Lower leg skin (tissue), 3 donors: ENCODE measurements at regions not wholly inside any gene's neighbourhood (a gene's known extent, or its start where the extent isn't known, plus 50 kb on each side); places are given as distances from the start of the nearest gene placed in this dataset.

Experiments
- CTCF ChIP-seq, 3 donors: fragments of 450-650 bp; IDR thresholded peaks; one replicate each; pipeline ENCODE4 v1.5.1; 2016; ENCODE audit warnings: antibody characterized with exemption in 3 of 3, mild to moderate bottlenecking in 3 of 3, moderate library complexity in 2 of 3
- POLR2A ChIP-seq, 2 donors: fragments of 450-650 bp; IDR thresholded peaks; one replicate each; pipeline ENCODE4 v1.6.1; 2016 to 2017; ENCODE audit warnings: antibody characterized with exemption in 2 of 2, mild to moderate bottlenecking in 1 of 2, moderate library complexity in 1 of 2

GRCh38 chr7:84906889-84907288, 280.0 kb downstream of the SEMA3D start:
- TF ChIP-seq POLR2A (IDR thresholded peaks at IDR 0.05), result no peak
- no peak for TF ChIP-seq CTCF (IDR thresholded peaks at IDR 0.05)
